GM12878 (cell line): ENCODE measurements at regions not wholly inside any gene's neighbourhood (a gene's known extent, or its start where the extent isn't known, plus 50 kb on each side); places are given as distances from the start of the nearest gene placed in this dataset.

Experiments
- ATAC-seq: fragments of 200-7000 bp; cut with Tn5 transposase; 3 replicates; pipeline ENCODE4 v1.9.1; 2020; ENCODE audit warnings: mild to moderate bottlenecking, moderate library complexity
- BruUV-seq: library from RNA; stranded (reverse); fragments of 400-500 nt; replicated peaks from 2 replicates; lab custom pipeline; 2021; lab: Mats Ljungman, UMichigan
- CTCF ChIA-PET: fragments of 300-600 bp; sonication (Branson Sonifier 250); formaldehyde crosslinking; extraction: SDS; loops from one replicate; lab custom pipeline; 2021; ENCODE audit warnings: inconsistent platforms; lab: Yijun Ruan, JAX
- POLR2A ChIA-PET: fragments of 350-600 bp; formaldehyde crosslinking; extraction: SDS; loops from one replicate; lab custom pipeline; 2021; ENCODE audit warnings: inconsistent platforms; lab: Charles Lee
- RAD21 ChIA-PET: fragments of 300-600 bp; sonication (Branson Sonifier 250); formaldehyde crosslinking; loops from one replicate; lab custom pipeline; 2023; ENCODE audit warnings: antibody characterized with exemption; ENCODE audit not compliant: unreplicated experiment; lab: Charles Lee
- SMC1A ChIA-PET: fragments of 300-600 bp; sonication (Branson Sonifier 250); formaldehyde crosslinking; loops from one replicate; lab custom pipeline; 2023; ENCODE audit not compliant: unreplicated experiment, uncharacterized antibody; lab: Charles Lee
- DNase-seq: peaks from one replicate; pipeline ENCODE4 v3.0.0-alpha.2; 2011; ENCODE audit warnings: low read depth, low spot score
- FAIRE-seq: peaks from 3 replicates; lab custom pipeline; 2011; peaks lifted over from hg19 to GRCh38; lab: Jason Lieb, UNC
- H2AFZ ChIP-seq: 2 replicates; pipeline ENCODE4 v1.6.0; 2011; ENCODE audit warnings: low read depth, low read length, control low read depth; ENCODE audit not compliant: control insufficient read depth
- H3K27ac ChIP-seq: 2 replicates; pipeline ENCODE4 v1.5.1; 2011; ENCODE audit warnings: control low read depth; ENCODE audit not compliant: control insufficient read depth, insufficient read depth
- H3K27me3 ChIP-seq, 2 experiments: replicated peaks in 1 of 2; 2 replicates each; pipeline versions ENCODE4 v1.6.0 to v1.6.1; 2011; ENCODE audit warnings: low read length in 1 of 2; ENCODE audit not compliant: control insufficient read depth in 2 of 2, insufficient read depth in 2 of 2
- H3K36me3 ChIP-seq, 2 experiments: 2 replicates each; pipeline ENCODE4 v1.5.1; 2011; ENCODE audit warnings: low read length in 1 of 2; ENCODE audit not compliant: control insufficient read depth in 2 of 2, insufficient read depth in 2 of 2
- H3K4me1 ChIP-seq: 2 replicates; pipeline ENCODE4 v1.6.1; 2011; ENCODE audit warnings: mild to moderate bottlenecking, low read length, moderate library complexity, mixed read lengths; ENCODE audit not compliant: control insufficient read depth, insufficient read depth
- H3K4me2 ChIP-seq: 2 replicates; pipeline ENCODE4 v1.6.0; 2011; ENCODE audit warnings: control low read depth; ENCODE audit not compliant: control insufficient read depth, insufficient read depth
- H3K4me3 ChIP-seq: fragments of 200-600 bp; sonication (generic); 2 replicates; pipeline ENCODE4 v1.5.1; 2016
- H3K79me2 ChIP-seq: 2 replicates; pipeline ENCODE4 v1.6.0; 2011; ENCODE audit warnings: low read length; ENCODE audit not compliant: control insufficient read depth, insufficient read depth
- H3K9ac ChIP-seq: 2 replicates; pipeline ENCODE4 v1.8.0; 2011; ENCODE audit warnings: low read length, control low read depth, mixed read lengths; ENCODE audit not compliant: control insufficient read depth, insufficient read depth
- H3K9me3 ChIP-seq: replicated peaks from 3 replicates; pipeline ENCODE4 v1.5.1; 2011; ENCODE audit warnings: mild to moderate bottlenecking, low read length; ENCODE audit not compliant: control insufficient read depth, insufficient read depth
- H4K20me1 ChIP-seq: 2 replicates; pipeline ENCODE4 v1.6.0; 2011; ENCODE audit not compliant: control insufficient read depth, insufficient read depth
- CEBPB ChIP-seq, 2 experiments: fragments of 150-350 bp in 1 of 2; IDR thresholded peaks; 2 replicates each; pipeline ENCODE4 v1.6.1; 2012 to 2014; ENCODE audit warnings: low read depth in 2 of 2, low read length in 2 of 2, borderline replicate concordance in 1 of 2, inconsistent platforms in 1 of 2
- CREM ChIP-seq: IDR thresholded peaks from 2 replicates; pipeline ENCODE4 v1.6.1; 2014; ENCODE audit warnings: antibody characterized with exemption, low read depth
- EED ChIP-seq: sonication (generic); IDR thresholded peaks from 2 replicates; pipeline ENCODE4 v1.6.1; 2016; ENCODE audit warnings: antibody characterized with exemption, low read depth
- EP300 ChIP-seq, 2 experiments: fragments of 150-350 bp in 1 of 2; IDR thresholded peaks; 2 replicates each; pipeline ENCODE4 v1.6.1; 2011 to 2012; ENCODE audit warnings: low read depth in 2 of 2, low read length in 2 of 2, borderline replicate concordance in 1 of 2, improper control_type of control experiment in 1 of 2, inconsistent platforms in 1 of 2; ENCODE audit not compliant: control insufficient read depth in 1 of 2
- ESRRA ChIP-seq: IDR thresholded peaks from 2 replicates; pipeline ENCODE4 v1.6.1; 2012; ENCODE audit warnings: mild to moderate bottlenecking, low read length, improper control_type of control experiment
- FOS ChIP-seq: IDR thresholded peaks from 3 replicates; pipeline ENCODE4 v1.6.1; 2011; ENCODE audit warnings: borderline replicate concordance; ENCODE audit not compliant: insufficient read length; ENCODE audit errors: extremely low read depth
- FOXM1 ChIP-seq: IDR thresholded peaks from 2 replicates; pipeline ENCODE4 v1.6.1; 2012; ENCODE audit warnings: low read depth, mild to moderate bottlenecking, inconsistent platforms, low read length, moderate library complexity
- IKZF2 ChIP-seq, 2 experiments: fragments of 450-650 bp; IDR thresholded peaks; 2 replicates each; pipeline ENCODE4 v1.6.1; 2017; ENCODE audit warnings: mild to moderate bottlenecking in 2 of 2, moderate library complexity in 2 of 2
- MTA3 ChIP-seq: IDR thresholded peaks from 2 replicates; pipeline ENCODE4 v1.6.1; 2012; ENCODE audit warnings: low read length, inconsistent platforms, borderline replicate concordance
- NFYA ChIP-seq: IDR thresholded peaks from 2 replicates; pipeline ENCODE4 v1.6.1; 2011; ENCODE audit warnings: low read depth, mild to moderate bottlenecking, low read length, improper control_type of control experiment, borderline replicate concordance
- PML ChIP-seq: IDR thresholded peaks from 2 replicates; pipeline ENCODE4 v1.6.1; 2012; ENCODE audit warnings: low read length, inconsistent platforms
- RB1 ChIP-seq: fragments of 450-650 bp; formaldehyde crosslinking; IDR thresholded peaks from 2 replicates; pipeline ENCODE4 v1.6.1; 2017; ENCODE audit warnings: mild to moderate bottlenecking, borderline replicate concordance
- RCOR1 ChIP-seq: conservative IDR thresholded peaks from 2 replicates; pipeline ENCODE4 v1.6.1; 2012; ENCODE audit warnings: low read depth, low read length, improper control_type of control experiment
- REST ChIP-seq: IDR thresholded peaks from 2 replicates; pipeline ENCODE4 v1.6.1; 2012; ENCODE audit warnings: mild to moderate bottlenecking, low read depth, low read length
- TARDBP ChIP-seq: IDR thresholded peaks from 2 replicates; pipeline ENCODE4 v1.6.1; 2016; ENCODE audit warnings: borderline replicate concordance
- ZBTB33 ChIP-seq: fragments of 450-650 bp; IDR thresholded peaks from 2 replicates; pipeline ENCODE4 v1.6.1; 2017; ENCODE audit warnings: mild to moderate bottlenecking
- WGBS: methylation state at CpG from one replicate; pipeline ENCODE4 v1.1.6; 2016; ENCODE audit warnings: low lambda C conversion rate; ENCODE audit not compliant: insufficient replicate concordance, insufficient coverage; ENCODE audit errors: missing lambda C conversion rate; 5-methylcytosine and 5-hydroxymethylcytosine counted together
- in situ Hi-C: fragments of 300-500 bp; cut with MboI; formaldehyde crosslinking; loops from 9 replicates; pipeline ENCODE4 v1.14.3; 2018; ENCODE audit warnings: mixed read lengths
- intact Hi-C: fragments of 100-400 bp; cut with micrococcal nuclease; formaldehyde crosslinking; loops from one replicate; pipeline ENCODE4 v1.14.2; 2022; ENCODE audit not compliant: unreplicated experiment
- TF ChIP-seq, protein P1 (sequence below): fragments of 450-650 bp; IDR thresholded peaks from 2 replicates; pipeline ENCODE4 v1.6.1; 2018; ENCODE audit warnings: mild to moderate bottlenecking, low read depth, moderate library complexity; ENCODE audit not compliant: partially characterized antibody

DNA sequence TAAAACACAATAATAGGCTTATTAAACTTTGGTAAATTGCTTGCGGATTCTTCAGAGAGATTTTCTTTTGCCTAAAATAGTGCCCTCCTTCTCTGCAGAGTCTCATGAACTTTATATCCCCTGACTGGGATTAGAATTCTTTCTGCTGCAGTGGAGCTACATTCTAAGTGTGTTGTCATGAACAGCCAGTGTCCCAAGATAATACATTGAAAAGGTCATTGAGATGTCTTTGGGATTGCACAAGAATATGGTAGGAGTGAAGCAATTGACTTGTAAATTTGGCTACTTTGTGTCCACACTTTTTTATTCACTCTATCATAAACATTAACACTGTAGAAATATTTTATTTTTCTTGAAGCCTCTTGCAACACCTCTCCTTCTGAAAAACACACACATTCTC is 604.5 kb downstream of the GABRG2 start (continued):
- TF ChIP-seq REST (no peak), CEBPB (IDR thresholded peaks at IDR 0.05; ENCODE audit: borderline replicate concordance in 1 of 2, low read depth in 2 of 2, low read length in 2 of 2) (no peak), ESRRA (no peak), EED (no peak), MTA3 (no peak), RCOR1 (no peak)
- TF ChIP-seq, all 136 proteins: peak for 0

DNA sequence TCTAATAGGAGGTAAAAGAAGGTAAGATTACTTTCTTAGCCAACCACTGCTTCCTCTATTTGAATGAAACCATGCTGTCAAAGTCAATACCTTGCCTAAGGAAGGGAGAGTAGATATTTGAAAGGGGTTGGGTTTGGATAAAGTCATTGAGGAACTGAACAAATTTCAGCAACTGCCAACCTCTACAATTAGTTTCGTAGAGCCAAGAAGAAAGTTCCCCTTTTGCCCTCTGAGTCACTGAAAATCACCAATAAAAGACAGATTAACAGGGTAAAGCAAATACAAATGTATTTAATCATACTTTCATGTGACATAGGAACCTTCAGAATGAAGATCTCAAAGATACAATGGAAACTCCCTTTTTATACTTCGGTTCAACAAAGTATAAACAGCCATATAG is 615.7 kb downstream of the GABRG2 start:
- FAIRE-seq: no peak
- Histone ChIP-seq H3K36me3 (no peaks in the 10 kb centered on the region), H4K20me1 (no peaks in the 10 kb centered on the region), H3K9ac (no peak overlapping the region), H3K4me2 (no peak overlapping the region), H3K27me3 (no peaks in the 10 kb centered on the region), H3K4me1 (no peaks in the 10 kb centered on the region), H3K9me3 (no peaks in the 10 kb centered on the region), H3K27ac (no peak overlapping the region), H2AFZ (no peak overlapping the region), H3K79me2 (no peaks in the 10 kb centered on the region), H3K4me3 (no peak overlapping the region)
- WGBS: 0% methylated on average over 2 of the region's 2 CpGs
- RAD21 ChIA-PET: no interaction called here
- no TSS peak for BruUV-seq
- in situ Hi-C loops (no loop called here), intact Hi-C loops (no loop called here)
- POLR2A ChIA-PET: no interaction called here
- peak; percentile 94 for ATAC-seq
- CTCF ChIA-PET: no interaction called here
- DNase-seq: peak; percentile 8
- SMC1A ChIA-PET: no interaction called here
- no peak for TF ChIP-seq FOS
- TF ChIP-seq TARDBP: no peak
- peak; percentile 49 to 51; a peak in 2 of 4 replicates for TF ChIP-seq IKZF2 (IDR thresholded peaks at IDR 0.05)
- TF ChIP-seq, protein P1, sequence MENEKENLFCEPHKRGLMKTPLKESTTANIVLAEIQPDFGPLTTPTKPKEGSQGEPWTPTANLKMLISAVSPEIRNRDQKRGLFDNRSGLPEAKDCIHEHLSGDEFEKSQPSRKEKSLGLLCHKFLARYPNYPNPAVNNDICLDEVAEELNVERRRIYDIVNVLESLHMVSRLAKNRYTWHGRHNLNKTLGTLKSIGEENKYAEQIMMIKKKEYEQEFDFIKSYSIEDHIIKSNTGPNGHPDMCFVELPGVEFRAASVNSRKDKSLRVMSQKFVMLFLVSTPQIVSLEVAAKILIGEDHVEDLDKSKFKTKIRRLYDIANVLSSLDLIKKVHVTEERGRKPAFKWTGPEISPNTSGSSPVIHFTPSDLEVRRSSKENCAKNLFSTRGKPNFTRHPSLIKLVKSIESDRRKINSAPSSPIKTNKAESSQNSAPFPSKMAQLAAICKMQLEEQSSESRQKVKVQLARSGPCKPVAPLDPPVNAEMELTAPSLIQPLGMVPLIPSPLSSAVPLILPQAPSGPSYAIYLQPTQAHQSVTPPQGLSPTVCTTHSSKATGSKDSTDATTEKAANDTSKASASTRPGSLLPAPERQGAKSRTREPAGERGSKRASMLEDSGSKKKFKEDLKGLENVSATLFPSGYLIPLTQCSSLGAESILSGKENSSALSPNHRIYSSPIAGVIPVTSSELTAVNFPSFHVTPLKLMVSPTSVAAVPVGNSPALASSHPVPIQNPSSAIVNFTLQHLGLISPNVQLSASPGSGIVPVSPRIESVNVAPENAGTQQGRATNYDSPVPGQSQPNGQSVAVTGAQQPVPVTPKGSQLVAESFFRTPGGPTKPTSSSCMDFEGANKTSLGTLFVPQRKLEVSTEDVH: no peak
- no peak for TF ChIP-seq PML
- TF ChIP-seq RB1: no peak
- TF ChIP-seq CREM: no peak
- TF ChIP-seq FOXM1: no peak
- TF ChIP-seq EP300 (IDR thresholded peaks at IDR 0.05; ENCODE audit: borderline replicate concordance in 1 of 2, control insufficient read depth in 1 of 2, low read depth in 2 of 2, low read length in 2 of 2): no peak
- TF ChIP-seq ZBTB33: no peak
- no peak for TF ChIP-seq NFYA
